Brain microvascular endothelial cell (primary cell): ENCODE measurements at regions not wholly inside any gene's neighbourhood (a gene's known extent, or its start where the extent isn't known, plus 50 kb on each side); places are given as distances from the start of the nearest gene placed in this dataset.

Source experiments
- DNase-seq: peaks from one replicate; pipeline ENCODE4 v3.0.0-alpha.2; 2020
- H3K27ac ChIP-seq: fragments of 250-450 bp; sonication (Bioruptor Pico); 2 replicates; pipeline ENCODE4 v1.5.1; 2020; ENCODE audit warnings: mild to moderate bottlenecking, moderate library complexity
- H3K27me3 ChIP-seq: fragments of 250-450 bp; sonication (Bioruptor Pico); replicated peaks from 2 replicates; pipeline ENCODE4 v1.5.1; 2020; ENCODE audit warnings: mild to moderate bottlenecking
- H3K36me3 ChIP-seq: fragments of 250-450 bp; sonication (Bioruptor Pico); replicated peaks from 2 replicates; pipeline ENCODE4 v1.5.1; 2020; ENCODE audit warnings: mild to moderate bottlenecking
- H3K4me3 ChIP-seq: 2 replicates; pipeline ENCODE4 v1.5.1; 2011; ENCODE audit warnings: low read depth, mild to moderate bottlenecking, control low read depth, low read length, moderate library complexity
- CTCF ChIP-seq: IDR thresholded peaks from 2 replicates; pipeline ENCODE4 v1.5.1; 2011; ENCODE audit warnings: low read depth, mild to moderate bottlenecking, moderate library complexity, low read length, control low read depth, inconsistent platforms; ENCODE audit errors: missing control alignments
- in situ Hi-C: cut with HindIII; loops from 2 replicates; pipeline ENCODE4 v1.10.0; 2017; ENCODE audit warnings: low sequenced_read_pairs, low pct_ligation_motif_present

- Histone ChIP-seq H3K4me3 (no peak overlapping the region), H3K36me3 (no peaks in the 10 kb centered on the region), H3K27ac (no peak overlapping the region), H3K27me3 (no peaks in the 10 kb centered on the region)
- DNase-seq = no peak
- no peak for TF ChIP-seq CTCF
- in situ Hi-C loops = no loop called here
Measured at GRCh38 chr14:104346608-104347007, 208.2 kb downstream of the KIF26A start.

GRCh38 chr14:104348741-104349140 is 210.4 kb downstream of the KIF26A start:
- H3K36me3 ChIP-seq = no peaks in the 10 kb centered on the region
- DNase-seq = no peak
- no peak overlapping the region for H3K4me3 ChIP-seq
- no peak overlapping the region for H3K27ac ChIP-seq
- TF ChIP-seq CTCF = no peak
- no peaks in the 10 kb centered on the region for H3K27me3 ChIP-seq
- in situ Hi-C loops = no loop called here

GRCh38 chr14:104349950-104350349 is 211.6 kb downstream of the KIF26A start:
- no peak for DNase-seq
- no peak overlapping the region for H3K27ac ChIP-seq
- H3K36me3 ChIP-seq = no peaks in the 10 kb centered on the region
- no peak overlapping the region for H3K4me3 ChIP-seq
- no peaks in the 10 kb centered on the region for H3K27me3 ChIP-seq
- no peak for TF ChIP-seq CTCF
- in situ Hi-C loops = no loop called here

- in situ Hi-C loops = no loop called here
- no peak for TF ChIP-seq CTCF
- DNase-seq = no peak
- H3K4me3 ChIP-seq = no peak overlapping the region
- H3K27ac ChIP-seq = no peak overlapping the region
- H3K36me3 ChIP-seq = no peaks in the 10 kb centered on the region
- no peaks in the 10 kb centered on the region for H3K27me3 ChIP-seq
Measured at GRCh38 chr14:104350463-104351185, 212.2 kb downstream of the KIF26A start.

- no peaks in the 10 kb centered on the region for H3K27me3 ChIP-seq
- no peak overlapping the region for H3K27ac ChIP-seq
- DNase-seq = no peak
- TF ChIP-seq CTCF = no peak
- in situ Hi-C loops = no loop called here
- no peak overlapping the region for H3K4me3 ChIP-seq
- H3K36me3 ChIP-seq = no peaks in the 10 kb centered on the region
Measured at GRCh38 chr14:104351849-104352492, 213.6 kb downstream of the KIF26A start.
